HG03060 (cell line): ENCODE measurements at regions not wholly inside any gene's neighbourhood (a gene's known extent, or its start where the extent isn't known, plus 50 kb on each side); places are given as distances from the start of the nearest gene placed in this dataset.

ENCODE experiments used
- ATAC-seq: cut with Tn5 transposase; IDR thresholded peaks from one replicate; pipeline ENCODE4 v1.9.1; 2021; ENCODE audit warnings: low read depth, moderate number of reproducible peaks; ENCODE audit not compliant: unreplicated experiment

- ATAC-seq = no peak
These were observed 55.8 kb upstream of the NBEA start for GRCh38 chr13:34886121-34886875.

- ATAC-seq = no peak
These were observed 55.1 kb upstream of the NBEA start for GRCh38 chr13:34886987-34887386.
